Panc1 (cell line): ENCODE measurements at regions not wholly inside any gene's neighbourhood (a gene's known extent, or its start where the extent isn't known, plus 50 kb on each side); places are given as distances from the start of the nearest gene placed in this dataset.

Experiments used
- ATAC-seq: fragments of 200-7000 bp; cut with Tn5 transposase; 2 replicates; pipeline ENCODE4 v1.9.1; 2020; ENCODE audit warnings: mild to moderate bottlenecking, moderate library complexity
- BruUV-seq: library from RNA; stranded (reverse); fragments of 400-500 nt; replicated peaks from 2 replicates; lab custom pipeline; 2021; lab: Mats Ljungman, UMichigan
- CTCF ChIA-PET: fragments of 300-600 bp; sonication (Branson Sonifier 250); formaldehyde crosslinking; loops from one replicate; lab custom pipeline; 2022; ENCODE audit warnings: antibody characterized with exemption; lab: Charles Lee
- POLR2A ChIA-PET: fragments of 300-600 bp; sonication (Branson Sonifier 250); formaldehyde crosslinking; loops from one replicate; lab custom pipeline; 2022; ENCODE audit warnings: antibody characterized with exemption; lab: Charles Lee
- DNase-seq: peaks from one replicate; pipeline ENCODE4 v3.0.0-alpha.2; 2010; ENCODE audit warnings: low read depth, low spot score
- H3K27ac ChIP-seq: 2 replicates; pipeline ENCODE4 v1.5.1; 2011; ENCODE audit warnings: mild to moderate bottlenecking, low read length, inconsistent platforms
- H3K27me3 ChIP-seq: fragments of 200-500 bp; sonication (Bioruptor generic); 2 replicates; pipeline ENCODE4 v1.6.0; 2014; ENCODE audit warnings: low read length, inconsistent platforms; ENCODE audit not compliant: control insufficient read depth, insufficient read depth
- H3K36me3 ChIP-seq: fragments of 200-500 bp; sonication (Bioruptor generic); 2 replicates; pipeline ENCODE4 v1.5.1; 2014; ENCODE audit warnings: inconsistent platforms, mild to moderate bottlenecking, low read length, moderate library complexity; ENCODE audit not compliant: control insufficient read depth, insufficient read depth
- H3K4me1 ChIP-seq: 2 replicates; pipeline ENCODE4 v1.5.1; 2011; ENCODE audit warnings: inconsistent platforms, mild to moderate bottlenecking, low read length, moderate library complexity; ENCODE audit not compliant: control insufficient read depth, insufficient read depth
- H3K4me3 ChIP-seq, 2 experiments: 2 replicates each; pipeline ENCODE4 v1.5.1; 2011 to 2012; ENCODE audit warnings: low read depth in 2 of 2, low read length in 2 of 2, mild to moderate bottlenecking in 2 of 2, inconsistent platforms in 1 of 2, moderate library complexity in 1 of 2
- H3K9me3 ChIP-seq: fragments of 200-500 bp; sonication (Bioruptor generic); 2 replicates; pipeline ENCODE4 v1.5.1; 2014; ENCODE audit warnings: low read depth, mild to moderate bottlenecking, inconsistent platforms, low read length, moderate library complexity; ENCODE audit not compliant: control insufficient read depth, insufficient read depth
- POLR2AphosphoS5 ChIP-seq: IDR thresholded peaks from 2 replicates; pipeline ENCODE4 v1.6.1; 2012; ENCODE audit warnings: mild to moderate bottlenecking, low read depth, low read length, moderate library complexity
- SIN3A ChIP-seq: IDR thresholded peaks from 2 replicates; pipeline ENCODE4 v1.6.1; 2012; ENCODE audit warnings: low read depth, mild to moderate bottlenecking, low read length, moderate library complexity, borderline replicate concordance; ENCODE audit not compliant: insufficient read depth
- TCF7L2 ChIP-seq: IDR thresholded peaks from 2 replicates; pipeline ENCODE4 v1.6.1; 2011; ENCODE audit warnings: mild to moderate bottlenecking, low read depth, low read length, inconsistent platforms
- in situ Hi-C: cut with HindIII; loops from 2 replicates; pipeline ENCODE4 v1.10.0; 2016; ENCODE audit warnings: low sequenced_read_pairs, low pct_unique_long_range_greater_than_20kb
- intact Hi-C: fragments of 100-400 bp; cut with micrococcal nuclease; formaldehyde crosslinking; loops from one replicate; pipeline ENCODE4 v1.10.0; 2022; ENCODE audit not compliant: unreplicated experiment
- TF ChIP-seq, protein P1 (sequence below): fragments of 450-650 bp; IDR thresholded peaks from 2 replicates; pipeline ENCODE4 v1.5.1; 2017; ENCODE audit warnings: mild to moderate bottlenecking
- TF ChIP-seq, protein P2 (sequence below), 2 experiments: IDR thresholded peaks; 2 replicates each; pipeline ENCODE4 v1.6.1; 2011 to 2012; ENCODE audit warnings: low read depth in 2 of 2, control low read depth in 1 of 2, low read length in 1 of 2, mild to moderate bottlenecking in 1 of 2, moderate library complexity in 1 of 2; ENCODE audit not compliant: insufficient read depth in 1 of 2

DNA sequence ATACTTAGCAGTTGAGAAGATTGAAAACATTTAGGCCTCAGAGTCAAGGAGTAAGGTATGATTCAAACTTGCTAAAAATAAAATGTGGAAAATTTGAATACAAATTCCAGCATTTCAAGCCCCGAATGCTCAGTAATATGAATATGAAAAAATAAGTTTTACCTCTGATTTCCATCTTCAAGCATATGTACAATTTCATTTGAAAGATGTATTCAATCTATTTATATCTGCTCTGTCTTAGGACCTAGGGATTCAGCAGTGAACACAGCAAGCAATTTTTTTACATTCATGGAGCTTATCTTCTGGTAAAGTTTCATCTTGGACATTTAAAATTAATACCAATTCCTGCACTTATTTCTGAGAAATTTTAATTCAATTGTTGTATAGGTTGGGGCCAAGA is 262.7 kb upstream of the FOXQ1 start:
- in situ Hi-C loops (no loop called here), intact Hi-C loops (no loop called here)
- ChIA-PET CTCF (no interaction called here), POLR2A (no interaction called here)
- Histone ChIP-seq H3K9me3 (no peaks in the 10 kb centered on the region), H3K27me3 (no peaks in the 10 kb centered on the region; the same call in none of the 2 replicates), H3K4me3 (no peak overlapping the region), H3K4me1 (no peaks in the 10 kb centered on the region; the same call in 1 of the 2 replicates), H3K27ac (no peak overlapping the region), H3K36me3 (no peaks in the 10 kb centered on the region)
- no peak for TF ChIP-seq POLR2AphosphoS5
- ATAC-seq (no peak), DNase-seq (no peak)
- no TSS peak for BruUV-seq

DNA sequence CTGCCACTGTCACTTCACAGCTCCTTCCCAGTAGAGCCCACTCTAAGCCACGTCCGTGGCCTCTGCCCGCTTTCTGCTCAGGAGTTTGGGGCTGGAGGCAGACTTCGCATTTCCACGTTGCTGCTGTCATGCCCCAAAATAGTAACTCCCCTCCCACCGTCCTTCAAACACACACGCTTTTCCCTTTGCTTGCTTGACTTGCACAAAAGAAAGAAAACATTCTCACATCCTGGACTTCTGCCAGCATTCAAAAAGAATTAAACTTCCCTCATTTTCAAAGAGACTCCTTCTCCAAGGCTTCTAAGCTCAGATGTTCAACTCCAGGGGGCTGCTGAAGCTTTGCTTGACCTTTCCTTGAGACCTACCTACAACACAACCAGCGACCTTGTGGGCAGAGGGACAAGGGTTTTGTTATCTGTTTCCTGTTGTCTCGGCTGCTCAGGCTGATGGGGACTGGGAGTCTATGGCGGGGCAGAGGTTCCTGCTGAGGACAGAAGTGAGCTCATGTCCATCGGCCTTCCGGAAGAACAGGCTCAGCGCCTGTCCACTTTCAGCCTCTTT is 263.8 kb upstream of the FOXQ1 start:
- no TSS peak for BruUV-seq
- Histone ChIP-seq H3K4me3 (no peak overlapping the region), H3K36me3 (no peaks in the 10 kb centered on the region), H3K9me3 (no peaks in the 10 kb centered on the region), H3K4me1 (no peaks in the 10 kb centered on the region; the same call in 1 of the 2 replicates), H3K27me3 (peaks cover 2% of the 10 kb centered on the region), H3K27ac (no peak overlapping the region)
- intact Hi-C loops: no loop called here
- CTCF ChIA-PET: no interaction called here
- POLR2A ChIA-PET: no interaction called here
- TF ChIP-seq SIN3A: no peak
- TF ChIP-seq, protein P1, sequence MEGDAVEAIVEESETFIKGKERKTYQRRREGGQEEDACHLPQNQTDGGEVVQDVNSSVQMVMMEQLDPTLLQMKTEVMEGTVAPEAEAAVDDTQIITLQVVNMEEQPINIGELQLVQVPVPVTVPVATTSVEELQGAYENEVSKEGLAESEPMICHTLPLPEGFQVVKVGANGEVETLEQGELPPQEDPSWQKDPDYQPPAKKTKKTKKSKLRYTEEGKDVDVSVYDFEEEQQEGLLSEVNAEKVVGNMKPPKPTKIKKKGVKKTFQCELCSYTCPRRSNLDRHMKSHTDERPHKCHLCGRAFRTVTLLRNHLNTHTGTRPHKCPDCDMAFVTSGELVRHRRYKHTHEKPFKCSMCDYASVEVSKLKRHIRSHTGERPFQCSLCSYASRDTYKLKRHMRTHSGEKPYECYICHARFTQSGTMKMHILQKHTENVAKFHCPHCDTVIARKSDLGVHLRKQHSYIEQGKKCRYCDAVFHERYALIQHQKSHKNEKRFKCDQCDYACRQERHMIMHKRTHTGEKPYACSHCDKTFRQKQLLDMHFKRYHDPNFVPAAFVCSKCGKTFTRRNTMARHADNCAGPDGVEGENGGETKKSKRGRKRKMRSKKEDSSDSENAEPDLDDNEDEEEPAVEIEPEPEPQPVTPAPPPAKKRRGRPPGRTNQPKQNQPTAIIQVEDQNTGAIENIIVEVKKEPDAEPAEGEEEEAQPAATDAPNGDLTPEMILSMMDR: no peak
- no peak for TF ChIP-seq POLR2AphosphoS5
- TF ChIP-seq, protein P2, sequence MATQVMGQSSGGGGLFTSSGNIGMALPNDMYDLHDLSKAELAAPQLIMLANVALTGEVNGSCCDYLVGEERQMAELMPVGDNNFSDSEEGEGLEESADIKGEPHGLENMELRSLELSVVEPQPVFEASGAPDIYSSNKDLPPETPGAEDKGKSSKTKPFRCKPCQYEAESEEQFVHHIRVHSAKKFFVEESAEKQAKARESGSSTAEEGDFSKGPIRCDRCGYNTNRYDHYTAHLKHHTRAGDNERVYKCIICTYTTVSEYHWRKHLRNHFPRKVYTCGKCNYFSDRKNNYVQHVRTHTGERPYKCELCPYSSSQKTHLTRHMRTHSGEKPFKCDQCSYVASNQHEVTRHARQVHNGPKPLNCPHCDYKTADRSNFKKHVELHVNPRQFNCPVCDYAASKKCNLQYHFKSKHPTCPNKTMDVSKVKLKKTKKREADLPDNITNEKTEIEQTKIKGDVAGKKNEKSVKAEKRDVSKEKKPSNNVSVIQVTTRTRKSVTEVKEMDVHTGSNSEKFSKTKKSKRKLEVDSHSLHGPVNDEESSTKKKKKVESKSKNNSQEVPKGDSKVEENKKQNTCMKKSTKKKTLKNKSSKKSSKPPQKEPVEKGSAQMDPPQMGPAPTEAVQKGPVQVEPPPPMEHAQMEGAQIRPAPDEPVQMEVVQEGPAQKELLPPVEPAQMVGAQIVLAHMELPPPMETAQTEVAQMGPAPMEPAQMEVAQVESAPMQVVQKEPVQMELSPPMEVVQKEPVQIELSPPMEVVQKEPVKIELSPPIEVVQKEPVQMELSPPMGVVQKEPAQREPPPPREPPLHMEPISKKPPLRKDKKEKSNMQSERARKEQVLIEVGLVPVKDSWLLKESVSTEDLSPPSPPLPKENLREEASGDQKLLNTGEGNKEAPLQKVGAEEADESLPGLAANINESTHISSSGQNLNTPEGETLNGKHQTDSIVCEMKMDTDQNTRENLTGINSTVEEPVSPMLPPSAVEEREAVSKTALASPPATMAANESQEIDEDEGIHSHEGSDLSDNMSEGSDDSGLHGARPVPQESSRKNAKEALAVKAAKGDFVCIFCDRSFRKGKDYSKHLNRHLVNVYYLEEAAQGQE (IDR thresholded peaks at IDR 0.05; ENCODE audit: insufficient read depth in 1 of 2, low read depth in 2 of 2, low read length in 1 of 2): no peak
- TF ChIP-seq TCF7L2: no peak
- in situ Hi-C loops: no loop called here
- DNase-seq (no peak), ATAC-seq (no peak)

- Histone ChIP-seq H3K9me3 (no peaks in the 10 kb centered on the region), H3K27me3 (peaks cover 4% of the 10 kb centered on the region), H3K4me1 (no peaks in the 10 kb centered on the region; the same call in 1 of the 2 replicates), H3K4me3 (no peak overlapping the region), H3K36me3 (no peaks in the 10 kb centered on the region), H3K27ac (no peak overlapping the region)
- DNase-seq (no peak), ATAC-seq (no peak)
- TF ChIP-seq, protein P2 (IDR thresholded peaks at IDR 0.05; ENCODE audit: insufficient read depth in 1 of 2, low read depth in 2 of 2, low read length in 1 of 2): no peak
- TF ChIP-seq POLR2AphosphoS5 (no peak), TCF7L2 (no peak), SIN3A (no peak)
- TF ChIP-seq, protein P1: no peak
- intact Hi-C loops: no loop called here
- ChIA-PET POLR2A (no interaction called here), CTCF (no interaction called here)
- BruUV-seq: no TSS peak
- in situ Hi-C loops: no loop called here
Measured at GRCh38 chr6:1045239-1045638, 266.7 kb upstream of the FOXQ1 start.
